Mesenchymal stem cell (in vitro differentiated cells and primary cell): ENCODE measurements at regions not wholly inside any gene's neighbourhood (a gene's known extent, or its start where the extent isn't known, plus 50 kb on each side); places are given as distances from the start of the nearest gene placed in this dataset.

ENCODE experiments used
- DNase-seq: peaks from one replicate; pipeline ENCODE4 v3.0.0-alpha.2; 2013
- H2AFZ ChIP-seq: one replicate; pipeline ENCODE4 v1.6.1; 2013; ENCODE audit warnings: low read depth, mild to moderate bottlenecking, control low read depth, inconsistent platforms, low read length, moderate library complexity
- H2AK5ac ChIP-seq: 2 replicates; pipeline ENCODE4 v1.6.1; 2013; ENCODE audit warnings: low read length, moderate library complexity, mild to moderate bottlenecking, inconsistent platforms; ENCODE audit not compliant: severe bottlenecking
- H2BK120ac ChIP-seq: one replicate; pipeline ENCODE4 v1.6.1; 2013; ENCODE audit warnings: low read depth, mild to moderate bottlenecking, inconsistent platforms, low read length, moderate library complexity
- H2BK12ac ChIP-seq, 2 experiments: one replicate each; pipeline ENCODE4 v1.6.1; 2013; ENCODE audit warnings: inconsistent platforms in 2 of 2, low read length in 2 of 2, mild to moderate bottlenecking in 2 of 2, moderate library complexity in 2 of 2, control low read depth in 1 of 2
- H2BK15ac ChIP-seq: one replicate; pipeline ENCODE4 v1.6.1; 2013; ENCODE audit warnings: mild to moderate bottlenecking, low read depth, inconsistent platforms; ENCODE audit not compliant: poor library complexity, severe bottlenecking
- H2BK5ac ChIP-seq: 2 replicates; pipeline ENCODE4 v1.6.1; 2013; ENCODE audit warnings: low read depth, mild to moderate bottlenecking, low read length, control low read depth, inconsistent platforms; ENCODE audit not compliant: poor library complexity, severe bottlenecking
- H3K14ac ChIP-seq, 2 experiments: one replicate each; pipeline ENCODE4 v1.6.1; 2013; ENCODE audit warnings: inconsistent platforms in 2 of 2, low read length in 2 of 2, control low read depth in 1 of 2, mild to moderate bottlenecking in 1 of 2, moderate library complexity in 1 of 2
- H3K18ac ChIP-seq, 2 experiments: one replicate each; pipeline ENCODE4 v1.6.1; 2013; ENCODE audit warnings: inconsistent platforms in 2 of 2, low read length in 2 of 2, control low read depth in 1 of 2, low read depth in 1 of 2, mild to moderate bottlenecking in 1 of 2
- H3K23ac ChIP-seq, 2 experiments: one replicate each; pipeline ENCODE4 v1.6.1; 2013; ENCODE audit warnings: inconsistent platforms in 2 of 2, low read length in 2 of 2, mild to moderate bottlenecking in 2 of 2, moderate library complexity in 2 of 2, control low read depth in 1 of 2
- H3K27ac ChIP-seq: 2 replicates; pipeline ENCODE4 v1.5.1; 2013; ENCODE audit warnings: mild to moderate bottlenecking, moderate library complexity, low read length, control low read depth, inconsistent platforms; ENCODE audit not compliant: poor library complexity, severe bottlenecking
- H3K27me3 ChIP-seq, 2 experiments: 2 replicates each; pipeline versions ENCODE4 v1.6.1 to v1.7.0; 2013; ENCODE audit warnings: low read length in 2 of 2, mild to moderate bottlenecking in 2 of 2, moderate library complexity in 2 of 2, control low read depth in 1 of 2, inconsistent platforms in 1 of 2; ENCODE audit not compliant: control insufficient read depth in 1 of 2, insufficient read depth in 1 of 2
- H3K36me3 ChIP-seq, 2 experiments: 2 replicates each; pipeline versions ENCODE4 v1.6.1 to v1.7.0; 2013; ENCODE audit warnings: low read length in 2 of 2, control low read depth in 1 of 2, inconsistent platforms in 1 of 2, low read depth in 1 of 2, mild to moderate bottlenecking in 1 of 2; ENCODE audit not compliant: insufficient read depth in 2 of 2, control insufficient read depth in 1 of 2
- H3K4ac ChIP-seq, 2 experiments: one replicate each; pipeline ENCODE4 v1.6.1; 2013; ENCODE audit warnings: inconsistent platforms in 2 of 2, low read length in 2 of 2, mild to moderate bottlenecking in 2 of 2, moderate library complexity in 2 of 2, control low read depth in 1 of 2, low read depth in 1 of 2
- H3K4me1 ChIP-seq: 2 replicates; pipeline ENCODE4 v1.6.1; 2013; ENCODE audit warnings: low read depth, low read length, control low read depth; ENCODE audit not compliant: control insufficient read depth, insufficient read depth
- H3K4me2 ChIP-seq: 2 replicates; pipeline ENCODE4 v1.6.1; 2013; ENCODE audit warnings: low read length, mild to moderate bottlenecking, inconsistent platforms; ENCODE audit not compliant: poor library complexity, severe bottlenecking
- H3K4me3 ChIP-seq, 2 experiments: 2 replicates each; pipeline versions ENCODE4 v1.5.1 to v1.7.0; 2013; ENCODE audit warnings: low read length in 2 of 2, mild to moderate bottlenecking in 2 of 2, control low read depth in 1 of 2, low read depth in 1 of 2; ENCODE audit not compliant: insufficient read depth in 1 of 2
- H3K79me1 ChIP-seq: replicated peaks from 2 replicates; pipeline ENCODE4 v1.6.1; 2013; ENCODE audit warnings: mild to moderate bottlenecking, control low read depth, low read length, inconsistent platforms; ENCODE audit not compliant: poor library complexity, severe bottlenecking
- H3K9ac ChIP-seq: 2 replicates; pipeline ENCODE4 v1.7.0; 2013; ENCODE audit warnings: mild to moderate bottlenecking, low read length, moderate library complexity
- H3K9me3 ChIP-seq: 2 replicates; pipeline ENCODE4 v1.7.0; 2013; ENCODE audit warnings: mild to moderate bottlenecking, low read length; ENCODE audit not compliant: control insufficient read depth
- H4K8ac ChIP-seq: one replicate; pipeline ENCODE4 v1.6.1; 2013; ENCODE audit warnings: inconsistent platforms, mild to moderate bottlenecking, low read length, moderate library complexity
- H4K91ac ChIP-seq: one replicate; pipeline ENCODE4 v1.6.1; 2013; ENCODE audit warnings: mild to moderate bottlenecking, low read length, inconsistent platforms
- WGBS: methylation state at CpG from one replicate; pipeline ENCODE4 v1.1.7; 2013; ENCODE audit warnings: mixed read lengths; 5-methylcytosine and 5-hydroxymethylcytosine counted together

- H3K23ac ChIP-seq: no peak overlapping the region
- no peak overlapping the region for H4K8ac ChIP-seq
- no peak for DNase-seq
- no peak overlapping the region for H2BK5ac ChIP-seq
- no peak overlapping the region for H3K27ac ChIP-seq
- no peaks in the 10 kb centered on the region for H3K27me3 ChIP-seq
- no peak overlapping the region for H2BK15ac ChIP-seq
- peaks cover 3% of the 10 kb centered on the region for H3K9me3 ChIP-seq
- 79% methylated on average over 7 of the region's 8 CpGs for WGBS
- no peak overlapping the region for H3K4ac ChIP-seq
- H3K4me3 ChIP-seq: no peak overlapping the region
- no peak overlapping the region for H3K18ac ChIP-seq
- no peak overlapping the region for H3K14ac ChIP-seq
- H3K79me1 ChIP-seq: no peaks in the 10 kb centered on the region
- H3K4me1 ChIP-seq: no peaks in the 10 kb centered on the region
- no peak overlapping the region for H2AFZ ChIP-seq
- H2BK12ac ChIP-seq: no peak overlapping the region
- H3K4me2 ChIP-seq: no peak overlapping the region
- no peak overlapping the region for H2AK5ac ChIP-seq
- H2BK120ac ChIP-seq: no peak overlapping the region
- H3K9ac ChIP-seq: no peak overlapping the region
- H4K91ac ChIP-seq: no peak overlapping the region
- no peaks in the 10 kb centered on the region for H3K36me3 ChIP-seq
These were observed 308.1 kb downstream of the HAPSTR1 start for GRCh38 chr16:9399573-9399972.

GRCh38 chr16:9401173-9401572 is 309.7 kb downstream of the HAPSTR1 start:
- H3K4me1 ChIP-seq: no peaks in the 10 kb centered on the region
- H3K27me3 ChIP-seq: no peaks in the 10 kb centered on the region
- DNase-seq: no peak
- no peak overlapping the region for H2AFZ ChIP-seq
- no peak overlapping the region for H4K91ac ChIP-seq
- H3K18ac ChIP-seq: no peak overlapping the region
- no peak overlapping the region for H3K4ac ChIP-seq
- no peak overlapping the region for H3K27ac ChIP-seq
- no peaks in the 10 kb centered on the region for H3K79me1 ChIP-seq
- H2AK5ac ChIP-seq: no peak overlapping the region
- no peak overlapping the region for H3K4me3 ChIP-seq
- H2BK15ac ChIP-seq: no peak overlapping the region
- no peak overlapping the region for H2BK12ac ChIP-seq
- H3K14ac ChIP-seq: no peak overlapping the region
- H4K8ac ChIP-seq: no peak overlapping the region
- no peak overlapping the region for H2BK120ac ChIP-seq
- no peak overlapping the region for H3K4me2 ChIP-seq
- H3K9me3 ChIP-seq: peaks cover 3% of the 10 kb centered on the region
- no peak overlapping the region for H3K9ac ChIP-seq
- no peak overlapping the region for H3K23ac ChIP-seq
- no peak overlapping the region for H2BK5ac ChIP-seq
- H3K36me3 ChIP-seq: no peaks in the 10 kb centered on the region

DNA sequence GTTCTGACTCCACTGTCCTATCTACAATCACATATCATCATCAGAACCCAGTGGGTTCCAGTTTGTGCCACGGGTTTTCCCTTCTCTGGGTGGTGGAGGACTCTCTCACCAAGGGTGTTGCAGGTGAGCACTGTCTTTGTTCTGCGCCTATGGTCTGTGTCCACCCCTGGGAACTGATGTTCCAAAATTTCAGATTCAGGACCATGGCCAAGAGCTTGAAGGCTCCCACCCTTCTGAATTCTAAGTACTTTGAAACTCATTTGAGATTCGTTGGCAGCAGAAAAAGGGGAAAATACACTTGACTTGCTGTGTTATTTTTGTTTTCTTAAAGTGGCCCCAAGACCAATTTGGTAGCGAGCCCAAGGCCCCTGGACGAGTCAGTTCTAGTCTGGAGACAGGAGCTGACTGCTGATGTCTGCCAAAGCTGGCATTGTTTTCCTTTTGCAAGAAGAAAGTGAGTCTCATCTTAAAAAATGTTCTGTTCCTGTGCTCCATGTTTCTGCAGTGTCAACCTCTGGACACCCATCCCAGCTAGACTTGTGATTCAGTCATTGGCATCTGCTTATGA is 310.9 kb downstream of the HAPSTR1 start:
- H3K27ac ChIP-seq: no peak overlapping the region
- H3K9me3 ChIP-seq: peaks cover 3% of the 10 kb centered on the region
- H3K4me3 ChIP-seq: no peak overlapping the region
- H2BK120ac ChIP-seq: no peak overlapping the region
- H3K4me1 ChIP-seq: no peaks in the 10 kb centered on the region
- H3K4me2 ChIP-seq: no peak overlapping the region
- no peak overlapping the region for H3K9ac ChIP-seq
- no peak overlapping the region for H3K14ac ChIP-seq
- no peak overlapping the region for H2BK12ac ChIP-seq
- H3K36me3 ChIP-seq: no peaks in the 10 kb centered on the region
- no peak for DNase-seq
- 43% methylated on average over 5 of the region's 5 CpGs for WGBS
- no peak overlapping the region for H2BK15ac ChIP-seq
- H3K18ac ChIP-seq: no peak overlapping the region
- H4K91ac ChIP-seq: no peak overlapping the region
- no peaks in the 10 kb centered on the region for H3K79me1 ChIP-seq
- H2AFZ ChIP-seq: no peak overlapping the region
- no peak overlapping the region for H4K8ac ChIP-seq
- no peaks in the 10 kb centered on the region for H3K27me3 ChIP-seq
- H2AK5ac ChIP-seq: no peak overlapping the region
- H3K23ac ChIP-seq: no peak overlapping the region
- H3K4ac ChIP-seq: no peak overlapping the region
- no peak overlapping the region for H2BK5ac ChIP-seq

DNA sequence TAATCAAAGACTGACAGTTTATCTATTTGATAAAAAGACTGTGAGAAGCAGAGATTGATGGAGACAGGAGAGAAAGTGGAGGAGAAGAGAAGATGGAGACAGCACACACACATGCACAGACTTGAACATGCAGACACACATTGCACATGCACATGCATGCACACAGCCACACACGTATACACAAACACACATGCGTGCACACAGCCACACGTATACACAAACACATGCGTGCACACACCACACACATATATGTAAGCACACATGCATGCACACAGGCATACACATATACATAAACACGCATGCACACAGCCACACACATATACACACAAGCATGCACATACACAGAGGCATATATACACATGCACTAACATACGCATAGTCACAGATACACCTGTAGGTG is 313.4 kb downstream of the HAPSTR1 start:
- no peak overlapping the region for H3K9ac ChIP-seq
- no peak overlapping the region for H4K8ac ChIP-seq
- H3K14ac ChIP-seq: peak overlapping the region in 1 of 2 experiments; percentile 2
- H4K91ac ChIP-seq: no peak overlapping the region
- no peak overlapping the region for H2BK12ac ChIP-seq
- H3K27me3 ChIP-seq: no peaks in the 10 kb centered on the region
- 83% methylated on average over 6 of the region's 6 CpGs for WGBS
- no peak overlapping the region for H2AK5ac ChIP-seq
- no peaks in the 10 kb centered on the region for H3K4me1 ChIP-seq
- no peaks in the 10 kb centered on the region for H3K79me1 ChIP-seq
- DNase-seq: no peak
- H2BK5ac ChIP-seq: no peak overlapping the region
- no peak overlapping the region for H3K4ac ChIP-seq
- H2BK15ac ChIP-seq: no peak overlapping the region
- no peaks in the 10 kb centered on the region for H3K9me3 ChIP-seq
- H3K4me3 ChIP-seq: no peak overlapping the region
- H3K18ac ChIP-seq: no peak overlapping the region
- H3K23ac ChIP-seq: no peak overlapping the region
- H2AFZ ChIP-seq: no peak overlapping the region
- H3K27ac ChIP-seq: no peak overlapping the region
- H3K36me3 ChIP-seq: no peaks in the 10 kb centered on the region
- H2BK120ac ChIP-seq: no peak overlapping the region
- no peak overlapping the region for H3K4me2 ChIP-seq
